Ishikawa (cell line): ENCODE measurements at regions not wholly inside any gene's neighbourhood (a gene's known extent, or its start where the extent isn't known, plus 50 kb on each side); places are given as distances from the start of the nearest gene placed in this dataset.

Experiments used
- CEBPB ChIP-seq: IDR thresholded peaks from 2 replicates; pipeline ENCODE4 v1.6.1; 2012
- CREB1 ChIP-seq: IDR thresholded peaks from 2 replicates; pipeline ENCODE4 v1.6.1; 2012; ENCODE audit warnings: low read depth
- EP300 ChIP-seq: IDR thresholded peaks from 2 replicates; pipeline ENCODE4 v1.6.1; 2012; ENCODE audit warnings: borderline replicate concordance
- FOXM1 ChIP-seq: IDR thresholded peaks from 2 replicates; pipeline ENCODE4 v1.6.1; 2012; ENCODE audit warnings: low read depth, borderline replicate concordance
- MAX ChIP-seq: IDR thresholded peaks from 2 replicates; pipeline ENCODE4 v1.6.1; 2012
- NFIC ChIP-seq: IDR thresholded peaks from 2 replicates; pipeline ENCODE4 v1.6.1; 2012
- RAD21 ChIP-seq: IDR thresholded peaks from 2 replicates; pipeline ENCODE4 v1.6.1; 2012; ENCODE audit warnings: low read depth
- REST ChIP-seq: IDR thresholded peaks from 2 replicates; pipeline ENCODE4 v1.6.1; 2012; ENCODE audit warnings: low read depth, mild to moderate bottlenecking
- TAF1 ChIP-seq: IDR thresholded peaks from 2 replicates; pipeline ENCODE4 v1.6.1; 2012; ENCODE audit warnings: low read depth, mild to moderate bottlenecking
- USF1 ChIP-seq: IDR thresholded peaks from 2 replicates; pipeline ENCODE4 v1.6.1; 2012
- YY1 ChIP-seq: IDR thresholded peaks from 2 replicates; pipeline ENCODE4 v1.6.1; 2012; ENCODE audit warnings: low read depth
- ZBTB7A ChIP-seq: IDR thresholded peaks from 2 replicates; pipeline ENCODE4 v1.6.1; 2012; ENCODE audit warnings: low read depth

- TF ChIP-seq EP300: no peak
- no peak for TF ChIP-seq YY1
- no peak for TF ChIP-seq CEBPB
- TF ChIP-seq ZBTB7A: no peak
- no peak for TF ChIP-seq RAD21
- no peak for TF ChIP-seq MAX
- no peak for TF ChIP-seq CREB1
- no peak for TF ChIP-seq TAF1
- TF ChIP-seq FOXM1: no peak
- TF ChIP-seq REST: no peak
- TF ChIP-seq USF1: no peak
- no peak for TF ChIP-seq NFIC
These were observed 403.3 kb downstream of the METTL4 start for GRCh38 chr18:2168022-2168421.
